GM18870 (cell line): ENCODE measurements at regions not wholly inside any gene's neighbourhood (a gene's known extent, or its start where the extent isn't known, plus 50 kb on each side); places are given as distances from the start of the nearest gene placed in this dataset.

Source experiments
- ATAC-seq: cut with Tn5 transposase; IDR thresholded peaks from one replicate; pipeline ENCODE4 v1.9.1; 2021; ENCODE audit warnings: moderate library complexity; ENCODE audit not compliant: unreplicated experiment

GRCh38 chr3:72698154-72698917, 149.9 kb downstream of the SHQ1 start:
- no peak for ATAC-seq

DNA sequence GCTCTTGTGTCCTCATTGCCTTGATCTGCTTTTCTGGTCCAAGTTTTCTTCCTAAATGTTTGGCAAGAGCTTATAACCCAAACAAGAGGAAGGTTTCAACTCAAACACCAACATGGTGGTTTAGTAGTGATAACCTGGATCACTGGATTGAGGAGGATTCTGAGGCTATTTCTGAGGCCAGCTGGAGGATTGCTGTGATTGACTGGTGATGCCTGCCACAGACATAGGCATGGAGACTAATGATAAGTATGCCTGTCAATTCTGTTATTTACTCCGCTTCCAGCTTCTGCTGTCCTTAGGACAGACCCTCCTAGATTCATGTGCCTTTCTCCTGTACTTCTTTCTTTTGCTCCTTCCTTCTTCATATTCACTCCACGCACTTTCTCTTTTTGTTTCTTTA, 150.5 kb downstream of the SHQ1 start:
- no peak for ATAC-seq

DNA sequence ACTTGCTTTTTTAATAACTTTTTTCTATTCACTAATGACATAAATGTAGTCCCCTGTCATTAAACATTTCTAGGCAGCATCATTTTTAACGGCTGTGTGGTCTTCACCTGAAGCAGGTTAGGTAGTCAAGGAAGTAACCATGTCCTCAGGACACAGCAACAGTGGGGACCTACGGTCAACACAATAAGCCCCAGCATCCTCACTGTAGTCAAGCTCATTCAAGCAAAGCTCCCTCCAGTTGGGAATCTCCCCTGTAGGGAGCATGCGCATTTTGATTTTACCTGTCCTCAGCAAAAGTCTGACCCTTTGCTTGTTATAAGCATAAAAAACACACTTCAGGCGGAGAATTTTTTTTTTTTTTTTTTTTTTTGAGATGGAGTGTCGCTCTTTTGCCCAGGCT, 151.4 kb downstream of the SHQ1 start:
- no peak for ATAC-seq

DNA sequence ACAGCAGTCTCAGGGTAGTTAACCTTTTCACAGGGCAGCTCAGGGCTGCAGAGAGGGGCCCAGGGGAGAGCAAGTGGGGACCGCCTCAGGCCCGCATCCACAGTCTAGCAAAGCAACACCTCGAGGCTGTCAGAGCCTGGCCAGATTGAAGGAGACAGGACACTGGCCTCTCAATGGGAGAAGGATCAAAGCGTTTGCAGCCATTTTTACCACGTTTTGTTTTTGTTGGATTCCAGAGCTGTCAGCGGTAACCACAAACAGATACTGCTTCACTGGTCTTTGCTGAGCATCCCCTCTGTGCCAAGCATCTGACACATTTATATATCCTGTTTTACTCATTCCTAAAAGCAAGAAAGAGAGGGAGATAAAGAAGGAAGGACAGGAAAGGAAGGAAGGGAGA, 153.8 kb downstream of the SHQ1 start:
- no peak for ATAC-seq

GRCh38 chr3:72692990-72693389, 155.3 kb downstream of the SHQ1 start:
- no peak for ATAC-seq

- ATAC-seq, result no peak
These were observed 157.6 kb downstream of the SHQ1 start for GRCh38 chr3:72690629-72691028.

- no peak for ATAC-seq
These were observed 165.3 kb downstream of the SHQ1 start for GRCh38 chr3:72682936-72683452.

DNA sequence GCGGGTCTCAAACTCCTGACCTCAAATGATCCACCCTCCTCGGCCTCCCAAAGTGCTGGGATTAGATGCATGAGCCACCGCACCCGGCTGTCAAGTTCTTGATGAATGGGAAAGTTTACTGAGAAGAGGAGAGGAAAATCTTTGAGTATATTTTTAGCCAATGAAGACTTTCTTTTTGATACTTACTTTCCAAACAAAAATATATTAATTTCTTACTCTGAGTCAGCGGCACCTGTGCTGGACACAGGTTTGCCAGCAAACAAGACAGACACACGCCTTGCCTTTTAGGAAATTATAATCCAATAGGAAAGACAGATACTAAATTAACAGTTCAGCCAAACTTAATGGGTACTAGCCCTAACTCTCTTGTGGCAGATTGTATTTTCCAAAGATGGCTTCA, 166.6 kb downstream of the SHQ1 start:
- no peak for ATAC-seq

DNA sequence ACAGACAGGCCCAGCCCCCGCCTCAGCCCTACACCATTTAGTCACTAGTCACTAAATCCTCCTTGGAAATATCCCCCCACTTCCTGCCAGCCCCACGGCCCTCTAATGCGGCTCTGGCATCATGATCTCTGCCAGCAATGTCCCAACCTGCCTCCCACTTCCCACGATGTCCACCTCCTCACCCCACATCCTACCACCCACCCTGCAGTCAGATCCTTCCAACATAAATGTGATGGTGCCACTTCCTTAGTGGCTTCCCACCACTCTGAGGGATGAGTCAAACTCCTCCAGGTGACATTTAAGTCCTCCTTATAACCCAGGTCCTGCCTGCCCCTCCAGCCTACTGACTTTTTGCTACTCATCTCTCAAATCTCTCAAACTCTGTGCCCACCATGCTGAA, 167.5 kb downstream of the SHQ1 start:
- no peak for ATAC-seq

DNA sequence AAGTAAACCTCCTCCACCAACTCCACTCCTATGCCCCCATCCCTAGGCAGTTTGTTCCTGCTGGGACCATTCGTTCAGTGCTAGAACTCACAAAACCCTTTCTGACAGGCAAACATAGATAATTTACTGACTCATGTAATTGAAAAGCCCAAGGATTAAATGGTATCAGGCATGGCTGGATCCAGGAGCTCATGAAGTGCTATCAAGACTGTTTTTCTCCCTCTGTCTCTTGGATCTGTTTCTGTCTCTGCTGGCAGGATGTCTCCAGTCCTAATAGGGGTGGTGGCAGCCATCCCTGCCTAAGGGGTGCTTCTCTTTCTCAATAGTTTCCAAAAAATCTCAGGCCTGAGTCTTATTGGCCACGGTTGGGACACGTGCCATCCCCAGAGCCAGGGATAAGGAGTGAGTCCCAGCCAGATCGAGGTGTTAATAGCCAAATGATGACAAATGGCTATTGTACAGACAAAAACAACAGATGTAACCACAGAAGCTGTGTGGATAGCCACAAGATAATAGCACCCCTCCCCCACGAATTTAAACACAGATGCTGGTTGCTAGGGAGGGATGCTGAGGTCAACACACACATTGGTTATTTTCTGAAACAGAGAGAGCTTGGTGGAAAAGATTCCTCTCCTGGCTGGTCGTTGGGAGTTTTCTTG, 168.6 kb downstream of the SHQ1 start:
- no peak for ATAC-seq

- no peak for ATAC-seq
These were observed 169.4 kb downstream of the SHQ1 start for GRCh38 chr3:72678867-72679266.

DNA sequence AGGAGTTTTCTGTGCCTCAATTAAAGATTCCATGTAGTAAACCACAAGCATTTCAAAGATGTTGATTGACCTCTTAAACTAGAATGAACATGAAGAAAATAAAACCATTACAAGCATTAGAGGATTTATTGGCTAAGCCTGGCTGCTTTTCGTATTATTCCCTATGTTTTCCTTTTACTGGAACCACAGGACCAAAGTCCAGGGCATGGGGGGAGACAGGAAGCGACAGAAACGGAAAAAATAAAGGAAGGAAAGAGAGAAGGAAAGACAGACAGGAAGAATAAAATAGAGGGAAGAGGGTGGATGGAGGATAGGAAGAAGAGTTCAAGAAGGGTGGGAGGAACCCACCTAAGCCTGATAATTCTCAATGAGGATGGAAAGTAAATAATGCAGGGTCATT, 169.9 kb downstream of the SHQ1 start:
- no peak for ATAC-seq

- no peak for ATAC-seq
These were observed 173.0 kb downstream of the SHQ1 start for GRCh38 chr3:72675243-72675642.

DNA sequence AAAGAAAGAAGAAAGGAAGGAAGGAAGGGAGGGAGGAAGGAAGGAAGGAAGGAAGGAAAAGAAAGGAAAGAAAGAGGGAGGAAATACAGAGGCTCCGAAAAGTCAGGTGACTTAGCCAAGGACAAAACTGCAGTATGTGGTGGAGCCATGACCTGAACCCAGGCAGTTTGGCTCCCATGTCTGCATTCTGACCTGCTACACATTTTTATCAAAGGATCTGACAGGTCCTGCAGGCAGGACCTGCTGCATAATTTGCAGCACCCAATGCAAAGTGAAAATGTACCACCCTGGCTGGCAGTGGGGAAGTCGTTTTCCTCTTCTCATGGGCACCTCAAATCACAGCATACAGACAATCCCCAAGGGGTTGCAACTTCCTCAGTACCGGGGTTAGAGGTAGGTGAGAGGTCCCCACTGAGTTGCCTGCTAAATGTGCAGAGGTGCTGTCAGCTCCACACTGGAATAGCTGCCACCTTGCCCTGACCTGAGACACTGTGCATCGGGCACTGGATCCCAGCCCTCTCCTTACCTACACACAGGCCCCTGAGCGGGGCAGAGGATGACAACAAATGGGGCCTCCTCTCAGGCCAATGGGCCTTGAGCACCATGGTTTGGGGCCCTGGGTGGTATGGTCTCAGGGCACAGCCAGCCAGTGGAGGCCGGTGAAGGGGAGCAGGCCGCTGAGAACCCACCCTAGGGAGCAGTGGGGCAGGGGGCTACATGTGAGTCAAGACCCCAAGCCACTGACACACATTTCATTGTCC, 175.1 kb downstream of the SHQ1 start:
- no peak for ATAC-seq

DNA sequence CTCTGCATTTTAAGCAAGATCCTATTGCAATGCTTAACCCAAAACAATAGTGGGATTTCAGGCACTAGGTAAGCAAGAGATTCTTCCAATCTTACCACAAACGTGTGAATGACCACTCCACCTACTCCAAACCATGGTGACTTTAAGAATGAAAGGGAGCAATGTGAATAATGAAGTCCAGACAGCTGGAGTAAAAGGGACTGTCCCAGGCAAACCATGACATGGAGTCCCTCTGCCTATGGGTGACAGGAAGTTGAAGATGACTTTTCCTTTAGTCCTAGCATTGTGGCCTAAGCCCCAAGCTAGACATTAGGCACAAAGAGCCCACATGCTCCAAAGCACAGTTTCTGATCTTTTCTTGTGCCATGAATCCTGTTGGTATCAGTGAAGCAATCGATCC, 179.0 kb downstream of the SHQ1 start:
- ATAC-seq, result no peak

DNA sequence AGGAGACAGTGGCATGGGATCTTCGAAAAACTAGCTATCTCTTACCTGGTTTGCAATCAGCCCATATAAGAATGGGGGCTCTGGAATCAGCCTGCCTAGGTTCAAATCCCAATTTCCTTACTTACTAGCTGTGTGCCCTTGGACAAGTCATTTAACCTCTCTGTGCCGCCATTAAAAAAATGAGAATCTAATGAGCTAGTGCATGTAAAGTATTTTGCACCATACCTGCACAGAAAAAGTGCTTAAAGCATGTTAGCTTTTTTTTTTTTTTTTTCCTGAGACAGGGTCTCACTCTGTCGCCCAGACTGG, 181.8 kb downstream of the SHQ1 start:
- no peak for ATAC-seq

GRCh38 chr3:72665701-72666446, 182.4 kb downstream of the SHQ1 start:
- ATAC-seq, result no peak

DNA sequence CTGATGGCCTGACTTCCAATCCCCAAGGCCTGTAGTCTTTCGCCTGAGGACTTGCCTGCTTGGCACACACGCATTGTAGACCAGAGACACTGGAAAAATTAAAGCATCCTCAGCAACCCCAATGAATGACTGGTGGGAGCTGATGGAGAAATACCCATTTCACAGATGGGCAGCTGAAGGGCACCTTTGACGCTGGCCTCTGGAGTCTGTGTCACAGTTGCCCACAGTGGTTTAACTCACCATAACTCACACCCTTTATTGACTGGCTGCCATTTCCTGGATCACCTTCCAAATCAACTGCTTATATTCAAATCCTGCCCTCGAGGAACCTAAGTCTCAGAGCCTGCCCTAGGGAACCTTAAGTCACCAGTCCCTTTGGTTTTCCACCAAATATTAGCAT, 183.1 kb downstream of the SHQ1 start:
- ATAC-seq, result no peak

DNA sequence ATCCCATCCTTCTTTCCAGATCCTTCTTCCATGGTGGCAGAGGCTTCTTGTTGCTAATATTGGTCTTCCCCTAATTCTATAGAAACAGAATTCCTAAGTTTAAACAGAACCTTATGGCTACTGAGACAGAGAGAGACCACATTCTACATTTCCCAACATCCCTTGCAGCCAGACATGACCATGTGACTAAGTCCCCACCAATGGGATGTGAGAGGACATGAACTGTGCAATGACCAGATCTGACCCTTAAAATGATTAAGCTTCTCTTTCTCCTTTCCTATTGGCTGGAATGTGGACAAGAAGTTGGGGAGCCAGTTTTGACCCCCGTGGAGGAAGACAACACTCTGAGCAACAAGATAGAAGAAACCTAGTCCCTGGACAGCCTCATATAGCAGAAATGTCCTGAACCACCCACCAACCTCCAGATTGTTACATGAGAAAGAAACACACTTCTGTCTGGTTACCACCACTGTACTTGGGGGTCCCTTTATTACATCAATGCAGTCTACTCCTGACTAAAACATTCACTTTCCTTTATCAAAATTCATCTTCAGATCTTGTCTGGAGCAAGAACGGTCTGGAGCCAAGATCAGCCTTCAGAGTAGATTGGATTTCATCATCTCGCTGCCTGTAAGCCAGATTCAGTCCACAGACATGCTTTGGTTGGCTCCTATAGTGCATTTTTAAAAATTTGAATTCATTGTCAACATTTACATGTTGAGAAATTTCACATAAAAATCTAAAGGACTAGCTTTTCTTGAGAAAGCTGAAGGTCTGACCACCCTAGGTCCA, 183.9 kb downstream of the SHQ1 start:
- ATAC-seq, result no peak

GRCh38 chr3:72663429-72663828, 184.8 kb downstream of the SHQ1 start:
- ATAC-seq, result no peak

DNA sequence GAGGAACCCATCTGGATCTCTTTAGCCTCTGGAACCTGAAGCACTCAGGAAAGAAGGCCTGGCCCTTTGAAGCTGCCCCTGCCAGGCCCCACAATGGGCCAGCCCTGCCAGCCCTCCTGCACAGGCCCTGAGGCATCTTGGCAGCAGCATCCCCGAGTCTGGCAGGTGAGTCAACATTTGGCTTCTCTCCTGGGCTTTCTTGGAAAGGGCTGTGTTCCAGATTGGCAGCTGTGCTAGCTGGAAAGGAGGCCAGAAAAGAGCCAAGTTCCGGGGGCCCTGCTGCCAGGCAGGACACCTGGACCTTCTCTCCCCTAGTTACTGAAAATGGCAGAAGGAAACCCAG, 187.2 kb downstream of the SHQ1 start:
- ATAC-seq, result no peak
